ENCODE measurements at regions not wholly inside any gene's neighbourhood (a gene's known extent, or its start where the extent isn't known, plus 50 kb on each side); places are given as distances from the start of the nearest gene placed in this dataset.
"Not testable (repeated sequence)": the region's sequence is repeated elsewhere in the genome, so short reads cannot be mapped to it uniquely, and the experiment has no call there.

DNA sequence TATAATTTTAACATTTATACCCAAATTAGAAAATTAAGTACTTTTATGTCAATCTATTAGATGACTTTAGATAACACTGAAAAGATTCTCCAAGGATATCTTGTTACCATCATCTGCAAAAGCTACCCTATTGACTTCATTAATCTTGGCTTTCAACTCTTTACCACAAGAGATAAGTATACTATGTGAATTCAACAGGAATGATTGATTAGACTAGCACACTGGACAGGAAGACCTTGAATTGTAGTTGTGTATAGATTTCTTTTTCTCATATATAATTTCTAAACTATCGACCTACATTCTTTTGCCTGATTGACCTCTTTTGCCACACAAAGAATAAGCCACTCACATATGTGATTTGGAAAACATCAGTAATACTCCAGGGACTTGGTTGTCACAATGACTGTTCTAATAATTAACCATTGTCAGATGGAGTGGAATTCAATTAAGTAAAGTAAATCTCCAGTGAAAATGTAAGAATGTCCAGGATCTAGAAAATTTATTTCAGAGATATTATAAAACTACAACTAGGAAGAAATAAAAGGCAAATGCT is 1132.0 kb downstream of the SORCS1 start:
- H3K79me2 ChIP-seq (ENCODE audit: low read length): no peaks in the 10 kb centered on the region
- H2AFZ ChIP-seq (ENCODE audit: low read depth, low read length): no peak overlapping the region
- H3K27me3 ChIP-seq (ENCODE audit: low read depth, low read length): no peaks in the 10 kb centered on the region
- TF ChIP-seq EZH2phosphoT487 (IDR thresholded peaks at IDR 0.05; ENCODE audit: low read depth) (no peak), CTCF (IDR thresholded peaks at IDR 0.05; ENCODE audit: low read depth, low read length) (no peak)
- H3K4me3 ChIP-seq (ENCODE audit: low read length): no peak overlapping the region
- no peak overlapping the region for H3K9ac ChIP-seq (ENCODE audit: low read length)
- no peak overlapping the region for H3K27ac ChIP-seq (ENCODE audit: low read length)
- H3K9me3 ChIP-seq (ENCODE audit: insufficient read depth, low read length): no peaks in the 10 kb centered on the region
- no peaks in the 10 kb centered on the region for H3K4me1 ChIP-seq (ENCODE audit: low read length)
- H3K4me2 ChIP-seq (ENCODE audit: low read length): no peak overlapping the region
- H4K20me1 ChIP-seq (ENCODE audit: insufficient read depth, low read length): no peaks in the 10 kb centered on the region
- no peaks in the 10 kb centered on the region for H3K36me3 ChIP-seq (replicated peaks; ENCODE audit: low read depth, low read length)

GRCh38 chr10:106027240-106027639 is 1137.3 kb downstream of the SORCS1 start:
- Histone ChIP-seq H4K20me1 (ENCODE audit: insufficient read depth, low read length) (no peaks in the 10 kb centered on the region), H3K4me2 (ENCODE audit: low read length) (no peak overlapping the region), H3K9me3 (ENCODE audit: insufficient read depth, low read length) (no peaks in the 10 kb centered on the region), H3K36me3 (replicated peaks; ENCODE audit: low read depth, low read length) (no peaks in the 10 kb centered on the region), H3K27ac (ENCODE audit: low read length) (no peak overlapping the region), H2AFZ (ENCODE audit: low read depth, low read length) (no peak overlapping the region), H3K4me1 (ENCODE audit: low read length) (no peaks in the 10 kb centered on the region), H3K27me3 (ENCODE audit: low read depth, low read length) (no peaks in the 10 kb centered on the region), H3K79me2 (ENCODE audit: low read length) (no peaks in the 10 kb centered on the region), H3K4me3 (ENCODE audit: low read length) (no peak overlapping the region), H3K9ac (ENCODE audit: low read length) (no peak overlapping the region)
- TF ChIP-seq EZH2phosphoT487 (IDR thresholded peaks at IDR 0.05; ENCODE audit: low read depth) (no peak), CTCF (IDR thresholded peaks at IDR 0.05; ENCODE audit: low read depth, low read length) (no peak)

GRCh38 chr10:106025208-106025811 is 1139.2 kb downstream of the SORCS1 start:
- no peaks in the 10 kb centered on the region for H3K36me3 ChIP-seq (replicated peaks; ENCODE audit: low read depth, low read length)
- TF ChIP-seq CTCF (IDR thresholded peaks at IDR 0.05; ENCODE audit: low read depth, low read length) (no peak), EZH2phosphoT487 (IDR thresholded peaks at IDR 0.05; ENCODE audit: low read depth) (no peak)
- no peaks in the 10 kb centered on the region for H4K20me1 ChIP-seq (ENCODE audit: insufficient read depth, low read length)
- no peaks in the 10 kb centered on the region for H3K4me1 ChIP-seq (ENCODE audit: low read length)
- H3K27me3 ChIP-seq (ENCODE audit: low read depth, low read length): no peaks in the 10 kb centered on the region
- no peak overlapping the region for H3K27ac ChIP-seq (ENCODE audit: low read length)
- no peaks in the 10 kb centered on the region for H3K9me3 ChIP-seq (ENCODE audit: insufficient read depth, low read length)
- no peak overlapping the region for H3K4me2 ChIP-seq (ENCODE audit: low read length)
- H3K79me2 ChIP-seq (ENCODE audit: low read length): no peaks in the 10 kb centered on the region
- H3K4me3 ChIP-seq (ENCODE audit: low read length): no peak overlapping the region
- no peak overlapping the region for H3K9ac ChIP-seq (ENCODE audit: low read length)
- no peak overlapping the region for H2AFZ ChIP-seq (ENCODE audit: low read depth, low read length)

- Histone ChIP-seq H3K9me3 (ENCODE audit: insufficient read depth, low read length) (no peaks in the 10 kb centered on the region), H3K27ac (ENCODE audit: low read length) (no peak overlapping the region), H3K4me1 (ENCODE audit: low read length) (no peaks in the 10 kb centered on the region), H3K4me2 (ENCODE audit: low read length) (no peak overlapping the region), H3K36me3 (replicated peaks; ENCODE audit: low read depth, low read length) (no peaks in the 10 kb centered on the region), H3K4me3 (ENCODE audit: low read length) (no peak overlapping the region), H4K20me1 (ENCODE audit: insufficient read depth, low read length) (no peaks in the 10 kb centered on the region), H2AFZ (ENCODE audit: low read depth, low read length) (no peak overlapping the region), H3K9ac (ENCODE audit: low read length) (no peak overlapping the region), H3K79me2 (ENCODE audit: low read length) (no peaks in the 10 kb centered on the region), H3K27me3 (ENCODE audit: low read depth, low read length) (no peaks in the 10 kb centered on the region)
- TF ChIP-seq CTCF (IDR thresholded peaks at IDR 0.05; ENCODE audit: low read depth, low read length): no peak
- TF ChIP-seq EZH2phosphoT487 (IDR thresholded peaks at IDR 0.05; ENCODE audit: low read depth): no peak
These were observed 1141.2 kb downstream of the SORCS1 start for GRCh38 chr10:106023329-106023728.

DNA sequence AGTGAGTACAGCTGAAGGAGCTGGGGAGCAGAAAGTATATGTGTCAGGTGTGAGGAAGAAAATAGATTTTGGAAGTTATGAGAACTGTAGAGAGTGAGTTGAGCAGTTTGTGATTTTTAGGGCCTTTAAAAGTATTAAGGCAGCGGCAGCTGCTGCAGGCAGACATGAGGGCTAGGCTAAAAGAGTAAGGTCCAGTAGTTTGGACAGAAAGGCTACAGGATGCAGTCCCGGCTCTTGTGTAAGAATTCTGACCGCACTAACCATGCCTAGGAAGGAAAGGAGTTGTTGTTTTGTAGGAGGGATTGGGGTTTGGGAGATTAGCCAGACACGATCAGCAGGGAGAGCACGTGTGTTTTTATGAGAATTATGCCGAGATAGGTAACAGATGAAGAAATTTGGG is 1144.9 kb downstream of the SORCS1 start:
- not testable (repeated sequence) for H2AFZ ChIP-seq (ENCODE audit: low read depth, low read length); H3K9me3 ChIP-seq (ENCODE audit: insufficient read depth, low read length); H3K27ac ChIP-seq (ENCODE audit: low read length); H3K9ac ChIP-seq (ENCODE audit: low read length); H3K4me1 ChIP-seq (ENCODE audit: low read length); H4K20me1 ChIP-seq (ENCODE audit: insufficient read depth, low read length); H3K79me2 ChIP-seq (ENCODE audit: low read length); H3K36me3 ChIP-seq (replicated peaks; ENCODE audit: low read depth, low read length); H3K4me3 ChIP-seq (ENCODE audit: low read length); H3K27me3 ChIP-seq (ENCODE audit: low read depth, low read length); H3K4me2 ChIP-seq (ENCODE audit: low read length)

GRCh38 chr10:106015369-106016199 is 1148.9 kb downstream of the SORCS1 start:
- not testable (repeated sequence) for H3K79me2 ChIP-seq (ENCODE audit: low read length); H2AFZ ChIP-seq (ENCODE audit: low read depth, low read length); H3K36me3 ChIP-seq (replicated peaks; ENCODE audit: low read depth, low read length); H3K4me1 ChIP-seq (ENCODE audit: low read length); H3K4me3 ChIP-seq (ENCODE audit: low read length); H3K27ac ChIP-seq (ENCODE audit: low read length); H3K4me2 ChIP-seq (ENCODE audit: low read length); H4K20me1 ChIP-seq (ENCODE audit: insufficient read depth, low read length); H3K9ac ChIP-seq (ENCODE audit: low read length); H3K9me3 ChIP-seq (ENCODE audit: insufficient read depth, low read length); H3K27me3 ChIP-seq (ENCODE audit: low read depth, low read length)

All from OCI-LY3 (cell line).